Mesenchymal stem cell (in vitro differentiated cells and primary cell): ENCODE measurements at regions not wholly inside any gene's neighbourhood (a gene's known extent, or its start where the extent isn't known, plus 50 kb on each side); places are given as distances from the start of the nearest gene placed in this dataset.
A peak's percentile ranks its signal among the peaks of the same experiment; 100 is the strongest.

Source experiments
- DNase-seq: peaks from one replicate; pipeline ENCODE4 v3.0.0-alpha.2; 2013
- H2AFZ ChIP-seq: one replicate; pipeline ENCODE4 v1.6.1; 2013; ENCODE audit warnings: low read depth, mild to moderate bottlenecking, control low read depth, inconsistent platforms, low read length, moderate library complexity
- H2AK5ac ChIP-seq: 2 replicates; pipeline ENCODE4 v1.6.1; 2013; ENCODE audit warnings: low read length, moderate library complexity, mild to moderate bottlenecking, inconsistent platforms; ENCODE audit not compliant: severe bottlenecking
- H2BK120ac ChIP-seq: one replicate; pipeline ENCODE4 v1.6.1; 2013; ENCODE audit warnings: low read depth, mild to moderate bottlenecking, inconsistent platforms, low read length, moderate library complexity
- H2BK12ac ChIP-seq, 2 experiments: one replicate each; pipeline ENCODE4 v1.6.1; 2013; ENCODE audit warnings: inconsistent platforms in 2 of 2, low read length in 2 of 2, mild to moderate bottlenecking in 2 of 2, moderate library complexity in 2 of 2, control low read depth in 1 of 2
- H2BK15ac ChIP-seq: one replicate; pipeline ENCODE4 v1.6.1; 2013; ENCODE audit warnings: mild to moderate bottlenecking, low read depth, inconsistent platforms; ENCODE audit not compliant: poor library complexity, severe bottlenecking
- H2BK5ac ChIP-seq: 2 replicates; pipeline ENCODE4 v1.6.1; 2013; ENCODE audit warnings: low read depth, mild to moderate bottlenecking, low read length, control low read depth, inconsistent platforms; ENCODE audit not compliant: poor library complexity, severe bottlenecking
- H3K14ac ChIP-seq, 2 experiments: one replicate each; pipeline ENCODE4 v1.6.1; 2013; ENCODE audit warnings: inconsistent platforms in 2 of 2, low read length in 2 of 2, control low read depth in 1 of 2, mild to moderate bottlenecking in 1 of 2, moderate library complexity in 1 of 2
- H3K18ac ChIP-seq, 2 experiments: one replicate each; pipeline ENCODE4 v1.6.1; 2013; ENCODE audit warnings: inconsistent platforms in 2 of 2, low read length in 2 of 2, control low read depth in 1 of 2, low read depth in 1 of 2, mild to moderate bottlenecking in 1 of 2
- H3K23ac ChIP-seq, 2 experiments: one replicate each; pipeline ENCODE4 v1.6.1; 2013; ENCODE audit warnings: inconsistent platforms in 2 of 2, low read length in 2 of 2, mild to moderate bottlenecking in 2 of 2, moderate library complexity in 2 of 2, control low read depth in 1 of 2
- H3K27ac ChIP-seq: 2 replicates; pipeline ENCODE4 v1.5.1; 2013; ENCODE audit warnings: mild to moderate bottlenecking, moderate library complexity, low read length, control low read depth, inconsistent platforms; ENCODE audit not compliant: poor library complexity, severe bottlenecking
- H3K27me3 ChIP-seq, 2 experiments: 2 replicates each; pipeline versions ENCODE4 v1.6.1 to v1.7.0; 2013; ENCODE audit warnings: low read length in 2 of 2, mild to moderate bottlenecking in 2 of 2, moderate library complexity in 2 of 2, control low read depth in 1 of 2, inconsistent platforms in 1 of 2; ENCODE audit not compliant: control insufficient read depth in 1 of 2, insufficient read depth in 1 of 2
- H3K36me3 ChIP-seq, 2 experiments: 2 replicates each; pipeline versions ENCODE4 v1.6.1 to v1.7.0; 2013; ENCODE audit warnings: low read length in 2 of 2, control low read depth in 1 of 2, inconsistent platforms in 1 of 2, low read depth in 1 of 2, mild to moderate bottlenecking in 1 of 2; ENCODE audit not compliant: insufficient read depth in 2 of 2, control insufficient read depth in 1 of 2
- H3K4ac ChIP-seq, 2 experiments: one replicate each; pipeline ENCODE4 v1.6.1; 2013; ENCODE audit warnings: inconsistent platforms in 2 of 2, low read length in 2 of 2, mild to moderate bottlenecking in 2 of 2, moderate library complexity in 2 of 2, control low read depth in 1 of 2, low read depth in 1 of 2
- H3K4me1 ChIP-seq: 2 replicates; pipeline ENCODE4 v1.6.1; 2013; ENCODE audit warnings: low read depth, low read length, control low read depth; ENCODE audit not compliant: control insufficient read depth, insufficient read depth
- H3K4me2 ChIP-seq: 2 replicates; pipeline ENCODE4 v1.6.1; 2013; ENCODE audit warnings: low read length, mild to moderate bottlenecking, inconsistent platforms; ENCODE audit not compliant: poor library complexity, severe bottlenecking
- H3K4me3 ChIP-seq, 2 experiments: 2 replicates each; pipeline versions ENCODE4 v1.5.1 to v1.7.0; 2013; ENCODE audit warnings: low read length in 2 of 2, mild to moderate bottlenecking in 2 of 2, control low read depth in 1 of 2, low read depth in 1 of 2; ENCODE audit not compliant: insufficient read depth in 1 of 2
- H3K79me1 ChIP-seq: replicated peaks from 2 replicates; pipeline ENCODE4 v1.6.1; 2013; ENCODE audit warnings: mild to moderate bottlenecking, control low read depth, low read length, inconsistent platforms; ENCODE audit not compliant: poor library complexity, severe bottlenecking
- H3K9ac ChIP-seq: 2 replicates; pipeline ENCODE4 v1.7.0; 2013; ENCODE audit warnings: mild to moderate bottlenecking, low read length, moderate library complexity
- H3K9me3 ChIP-seq: 2 replicates; pipeline ENCODE4 v1.7.0; 2013; ENCODE audit warnings: mild to moderate bottlenecking, low read length; ENCODE audit not compliant: control insufficient read depth
- H4K8ac ChIP-seq: one replicate; pipeline ENCODE4 v1.6.1; 2013; ENCODE audit warnings: inconsistent platforms, mild to moderate bottlenecking, low read length, moderate library complexity
- H4K91ac ChIP-seq: one replicate; pipeline ENCODE4 v1.6.1; 2013; ENCODE audit warnings: mild to moderate bottlenecking, low read length, inconsistent platforms
- WGBS: methylation state at CpG from one replicate; pipeline ENCODE4 v1.1.7; 2013; ENCODE audit warnings: mixed read lengths; 5-methylcytosine and 5-hydroxymethylcytosine counted together

DNA sequence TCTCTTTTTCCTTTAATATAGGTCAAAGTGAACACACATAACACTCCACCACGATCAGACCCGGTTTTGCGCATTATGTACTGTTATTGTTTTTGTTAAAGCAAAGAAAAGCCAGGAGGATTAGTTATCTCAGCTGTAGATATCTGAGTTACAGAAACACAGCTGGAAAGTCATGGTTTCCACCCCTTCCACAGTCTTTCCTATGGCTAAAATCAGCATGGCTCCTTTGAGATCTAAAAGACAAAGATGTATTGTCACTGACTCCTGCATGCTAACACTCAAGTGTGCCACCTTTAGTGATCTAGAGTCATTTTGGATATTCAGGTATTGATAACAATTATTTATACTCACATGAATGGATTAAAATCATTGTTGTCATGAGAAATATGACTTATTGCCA is 260.0 kb downstream of the FIGN start:
- 100% methylated on average over 3 of the region's 3 CpGs for WGBS
- DNase-seq, result no peak

DNA sequence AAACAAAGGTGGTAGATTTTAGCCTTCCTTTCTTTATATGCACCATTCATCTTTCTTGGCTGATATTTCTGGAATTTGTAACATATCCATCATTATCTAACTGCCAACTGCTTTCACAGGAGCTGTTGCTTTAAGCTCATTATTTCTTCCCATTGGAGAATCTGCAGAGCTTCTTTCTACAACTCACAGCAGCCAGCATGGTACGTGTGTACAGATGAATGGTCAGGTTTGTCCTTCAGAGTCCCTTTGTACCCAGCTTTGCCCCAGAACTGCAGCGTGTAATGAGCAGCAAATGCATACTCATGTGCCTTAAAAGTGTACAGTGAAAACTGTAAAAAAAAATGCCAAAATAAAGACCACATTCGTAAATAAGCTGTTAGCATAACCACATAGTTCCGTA is 260.9 kb downstream of the FIGN start:
- WGBS, result 90% methylated on average over 2 of the region's 4 CpGs
- H3K4me2 ChIP-seq, result no peak overlapping the region
- no peak overlapping the region for H4K91ac ChIP-seq

More for the DNA sequence above, 260.0 kb downstream of the FIGN start:
- H3K14ac ChIP-seq, result no peak overlapping the region
- H4K8ac ChIP-seq, result no peak overlapping the region
- no peak overlapping the region for H3K4ac ChIP-seq
- no peaks in the 10 kb centered on the region for H3K9me3 ChIP-seq
- H3K9ac ChIP-seq, result no peak overlapping the region
- no peak overlapping the region for H3K4me2 ChIP-seq
- no peaks in the 10 kb centered on the region for H3K79me1 ChIP-seq
- no peak overlapping the region for H2BK15ac ChIP-seq
- H2BK12ac ChIP-seq, result no peak overlapping the region
- no peak overlapping the region for H3K18ac ChIP-seq
- no peak overlapping the region for H3K27ac ChIP-seq
- H2AK5ac ChIP-seq, result no peak overlapping the region
- no peak overlapping the region for H3K4me3 ChIP-seq
- H3K23ac ChIP-seq, result no peak overlapping the region
- no peak overlapping the region for H2AFZ ChIP-seq
- no peak overlapping the region for H4K91ac ChIP-seq
- H3K27me3 ChIP-seq, result peaks cover 0 to 4% of the 10 kb centered on the region in 2 experiments
- no peak overlapping the region for H2BK120ac ChIP-seq
- H2BK5ac ChIP-seq, result no peak overlapping the region
- H3K36me3 ChIP-seq, result no peaks in the 10 kb centered on the region
- no peaks in the 10 kb centered on the region for H3K4me1 ChIP-seq

DNA sequence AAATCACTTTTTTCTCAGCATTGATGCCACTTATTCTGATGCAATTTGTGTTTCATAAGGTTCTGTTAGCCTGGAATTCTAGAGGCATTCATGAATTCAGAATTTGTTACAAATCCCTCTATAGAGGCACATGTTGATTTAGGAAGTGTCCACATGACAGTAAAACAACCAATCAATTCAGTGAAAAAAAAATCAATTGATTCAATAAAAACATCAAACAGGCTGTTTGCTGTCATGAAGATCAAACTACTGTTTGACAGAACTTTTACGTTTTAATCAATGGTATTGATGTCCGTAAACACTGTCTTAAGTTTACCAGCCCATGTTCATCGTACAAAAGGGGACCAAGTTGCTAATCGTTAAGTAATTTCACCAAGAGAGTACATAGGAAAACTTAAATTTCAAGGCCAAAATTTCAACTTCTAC is 261.5 kb downstream of the FIGN start:
- Histone ChIP-seq H3K23ac (no peak overlapping the region), H2AFZ (no peak overlapping the region), H3K4ac (no peak overlapping the region), H4K8ac (no peak overlapping the region), H3K14ac (no peak overlapping the region), H2BK5ac (no peak overlapping the region), H3K36me3 (no peaks in the 10 kb centered on the region), H3K18ac (no peak overlapping the region), H3K4me1 (no peaks in the 10 kb centered on the region), H3K9me3 (no peaks in the 10 kb centered on the region), H3K27ac (no peak overlapping the region), H3K79me1 (no peaks in the 10 kb centered on the region), H2BK12ac (no peak overlapping the region), H3K4me2 (no peak overlapping the region), H3K9ac (no peak overlapping the region), H3K27me3 (peaks cover 0 to 4% of the 10 kb centered on the region in 2 experiments), H2BK120ac (no peak overlapping the region), H2AK5ac (no peak overlapping the region), H4K91ac (no peak overlapping the region), H3K4me3 (no peak overlapping the region), H2BK15ac (no peak overlapping the region)
- WGBS, result 95% methylated on average over 4 of the region's 4 CpGs
- no peak for DNase-seq

More for the DNA sequence above, 260.9 kb downstream of the FIGN start:
- Histone ChIP-seq H3K18ac (no peak overlapping the region), H4K8ac (no peak overlapping the region), H3K23ac (no peak overlapping the region), H2BK15ac (no peak overlapping the region), H3K79me1 (no peaks in the 10 kb centered on the region), H3K27ac (no peak overlapping the region), H3K4me1 (no peaks in the 10 kb centered on the region), H3K9me3 (no peaks in the 10 kb centered on the region), H3K27me3 (peaks cover 0 to 4% of the 10 kb centered on the region in 2 experiments), H3K9ac (no peak overlapping the region), H2BK120ac (no peak overlapping the region), H2AK5ac (no peak overlapping the region), H3K14ac (no peak overlapping the region), H2AFZ (no peak overlapping the region), H2BK12ac (no peak overlapping the region), H3K36me3 (no peaks in the 10 kb centered on the region), H3K4ac (no peak overlapping the region), H2BK5ac (no peak overlapping the region), H3K4me3 (no peak overlapping the region)
- DNase-seq, result no peak

- Histone ChIP-seq H2BK12ac (peak overlapping the region in 1 of 2 experiments; percentile 32), H4K91ac (no peak overlapping the region), H3K27ac (no peak overlapping the region), H3K18ac (no peak overlapping the region), H3K9me3 (no peaks in the 10 kb centered on the region), H2BK15ac (no peak overlapping the region), H3K4me1 (no peaks in the 10 kb centered on the region), H3K4ac (no peak overlapping the region), H3K36me3 (no peaks in the 10 kb centered on the region), H3K4me2 (no peak overlapping the region), H2AFZ (no peak overlapping the region), H3K79me1 (no peaks in the 10 kb centered on the region), H2BK5ac (no peak overlapping the region), H3K27me3 (peaks cover 0 to 4% of the 10 kb centered on the region in 2 experiments), H4K8ac (no peak overlapping the region), H3K9ac (no peak overlapping the region), H3K4me3 (no peak overlapping the region), H2BK120ac (no peak overlapping the region), H3K14ac (no peak overlapping the region), H3K23ac (no peak overlapping the region), H2AK5ac (peak overlapping the region; percentile 88)
- peak; percentile 31 for DNase-seq
- WGBS, result 17% methylated on average over 1 of the region's 1 CpG
These were observed 263.9 kb downstream of the FIGN start for GRCh38 chr2:163471947-163472346.
